IMR-90 (cell line): ENCODE measurements at regions not wholly inside any gene's neighbourhood (a gene's known extent, or its start where the extent isn't known, plus 50 kb on each side); places are given as distances from the start of the nearest gene placed in this dataset.
"Not testable (repeated sequence)": the region's sequence is repeated elsewhere in the genome, so short reads cannot be mapped to it uniquely, and the experiment has no call there.

Experiments
- CTCF ChIP-seq: conservative IDR thresholded peaks from 2 replicates; pipeline ENCODE4 v1.5.1; 2012; ENCODE audit warnings: mild to moderate bottlenecking, low read depth, low read length, improper control_type of control experiment
- FOS ChIP-seq: fragments of 150-350 bp; IDR thresholded peaks from 2 replicates; pipeline ENCODE4 v1.6.1; 2016; ENCODE audit warnings: low read depth, low read length
- RCOR1 ChIP-seq: IDR thresholded peaks from 2 replicates; pipeline ENCODE4 v1.6.1; 2012; ENCODE audit warnings: mild to moderate bottlenecking, low read length, improper control_type of control experiment; ENCODE audit not compliant: insufficient replicate concordance
- USF2 ChIP-seq: fragments of 150-350 bp; IDR thresholded peaks from 2 replicates; pipeline ENCODE4 v1.6.1; 2017; ENCODE audit warnings: mild to moderate bottlenecking, antibody characterized with exemption, low read length, low read depth

GRCh38 chr17:64779098-64779375, 116.9 kb upstream of the SMURF2 start:
- not testable (repeated sequence) for TF ChIP-seq USF2, CTCF, FOS, RCOR1
